Spleen (tissue), 11 donors: ENCODE measurements at regions not wholly inside any gene's neighbourhood (a gene's known extent, or its start where the extent isn't known, plus 50 kb on each side); places are given as distances from the start of the nearest gene placed in this dataset.

Experiments
- DNase-seq: peaks from one replicate; pipeline ENCODE4 v3.0.0-alpha.2; 2020
- H3K27ac ChIP-seq, 8 donors: fragments of 200-600 bp; sonication (generic) in 7 of 8; 1 replicate in 4 of 8; 2 replicates in 4 of 8; pipeline versions ENCODE4 v1.5.0 to v1.8.0; 2016 to 2021; ENCODE audit warnings: inconsistent platforms in 4 of 8, mild to moderate bottlenecking in 4 of 8, moderate library complexity in 1 of 8
- H3K27me3 ChIP-seq, 7 donors: fragments of 200-600 bp; sonication (generic) in 6 of 7; replicated peaks in 1 of 7; 1 replicate in 4 of 7; 2 replicates in 3 of 7; pipeline versions ENCODE4 v1.5.0 to v1.8.0; 2016 to 2021; ENCODE audit warnings: inconsistent platforms in 3 of 7, mild to moderate bottlenecking in 1 of 7
- H3K36me3 ChIP-seq, 6 donors: fragments of 200-600 bp; sonication (generic) in 5 of 6; 1 replicate in 4 of 6; 2 replicates in 2 of 6; pipeline versions ENCODE4 v1.5.0 to v1.8.0; 2016 to 2021; ENCODE audit warnings: inconsistent platforms in 2 of 6
- H3K4me1 ChIP-seq, 6 donors: fragments of 200-600 bp; sonication (generic) in 5 of 6; 1 replicate in 3 of 6; 2 replicates in 3 of 6; pipeline versions ENCODE4 v1.5.0 to v1.8.0; 2016 to 2021; ENCODE audit warnings: inconsistent platforms in 3 of 6
- H3K4me3 ChIP-seq, 8 donors: fragments of 200-600 bp; sonication (generic) in 7 of 8; 1 replicate in 4 of 8; 2 replicates in 4 of 8; pipeline versions ENCODE4 v1.5.0 to v1.8.0; 2016 to 2021; ENCODE audit warnings: inconsistent platforms in 4 of 8, mild to moderate bottlenecking in 4 of 8, moderate library complexity in 2 of 8
- H3K9me3 ChIP-seq, 8 donors: fragments of 200-600 bp; sonication (generic) in 7 of 8; 1 replicate in 4 of 8; 2 replicates in 4 of 8; pipeline versions ENCODE4 v1.5.0 to v1.8.0; 2016 to 2021; ENCODE audit warnings: inconsistent platforms in 4 of 8
- POLR2A ChIP-seq, 3 donors: fragments of 450-650 bp; IDR thresholded peaks; one replicate each; pipeline ENCODE4 v1.5.1; 2017; ENCODE audit warnings: antibody characterized with exemption in 3 of 3, mild to moderate bottlenecking in 1 of 3
- POLR2AphosphoS5 ChIP-seq, 3 donors: sonication (generic); formaldehyde crosslinking; IDR thresholded peaks; one replicate each; pipeline ENCODE4 v1.5.1; 2017; ENCODE audit warnings: antibody characterized with exemption in 3 of 3
- WGBS, 5 donors: extraction: QIAGEN DNeasy Blood & Tissue Kit in 3 of 5; methylation state at CpG; one replicate each; pipeline versions ENCODE4 v1.1.5 to v1.1.7; 2013 to 2018; 5-methylcytosine and 5-hydroxymethylcytosine counted together
- intact Hi-C: fragments of 100-400 bp; cut with DNase I; formaldehyde crosslinking; loops from one replicate; pipeline ENCODE4 v1.15.0; 2023; ENCODE audit warnings: low total_unique reads
- TF ChIP-seq, protein P1 (sequence below), 11 experiments: fragments of 200-600 bp in 7 of 11; fragments of 450-650 bp in 4 of 11; sonication (generic) in 4 of 11; IDR thresholded peaks in 8 of 11; conservative IDR thresholded peaks in 3 of 11; 1 replicate in 7 of 11; 2 replicates in 4 of 11; pipeline versions ENCODE4 v1.4.0 to v1.8.0; 2016 to 2021; ENCODE audit warnings: antibody characterized with exemption in 11 of 11, inconsistent platforms in 4 of 11, mild to moderate bottlenecking in 1 of 11
- donor health status: healthy with polysubstance abuse.
- donor health status: DM: no; HTN: no; CAD: no; lungs with moderate emphysema.
- donor health status: DM: no; HTN: no; CAD: no.
- donor health status: Bipolar disorder and iron deficiency.
- donor health status: healthy.
- donor health status: DM: no; HTN: no; CAD: no.
- donor health status: DM: yes; HTN: yes; CAD: no.

GRCh38 chr2:13003500-13003899 is 286.8 kb downstream of the TRIB2 start:
- no peaks in the 10 kb centered on the region for H3K9me3 ChIP-seq
- peaks cover 0 to 43% (median 9%) of the 10 kb centered on the region in 6 donors for H3K4me1 ChIP-seq
- WGBS, 5 donors: 76 to 85% (median 79%) methylated on average over 2 of the region's 2 CpGs
- H3K27ac ChIP-seq: no peak overlapping the region
- H3K4me3 ChIP-seq: no peak overlapping the region
- no peaks in the 10 kb centered on the region for H3K36me3 ChIP-seq
- TF ChIP-seq POLR2A (IDR thresholded peaks at IDR 0.05): no peak
- TF ChIP-seq, protein P1, sequence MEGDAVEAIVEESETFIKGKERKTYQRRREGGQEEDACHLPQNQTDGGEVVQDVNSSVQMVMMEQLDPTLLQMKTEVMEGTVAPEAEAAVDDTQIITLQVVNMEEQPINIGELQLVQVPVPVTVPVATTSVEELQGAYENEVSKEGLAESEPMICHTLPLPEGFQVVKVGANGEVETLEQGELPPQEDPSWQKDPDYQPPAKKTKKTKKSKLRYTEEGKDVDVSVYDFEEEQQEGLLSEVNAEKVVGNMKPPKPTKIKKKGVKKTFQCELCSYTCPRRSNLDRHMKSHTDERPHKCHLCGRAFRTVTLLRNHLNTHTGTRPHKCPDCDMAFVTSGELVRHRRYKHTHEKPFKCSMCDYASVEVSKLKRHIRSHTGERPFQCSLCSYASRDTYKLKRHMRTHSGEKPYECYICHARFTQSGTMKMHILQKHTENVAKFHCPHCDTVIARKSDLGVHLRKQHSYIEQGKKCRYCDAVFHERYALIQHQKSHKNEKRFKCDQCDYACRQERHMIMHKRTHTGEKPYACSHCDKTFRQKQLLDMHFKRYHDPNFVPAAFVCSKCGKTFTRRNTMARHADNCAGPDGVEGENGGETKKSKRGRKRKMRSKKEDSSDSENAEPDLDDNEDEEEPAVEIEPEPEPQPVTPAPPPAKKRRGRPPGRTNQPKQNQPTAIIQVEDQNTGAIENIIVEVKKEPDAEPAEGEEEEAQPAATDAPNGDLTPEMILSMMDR (IDR thresholded peaks at IDR 0.05 in 8 of 11, conservative IDR thresholded peaks at IDR 0.05 in 3 of 11): no peak
- TF ChIP-seq POLR2AphosphoS5 (IDR thresholded peaks at IDR 0.05): no peak
- peaks cover 0 to 7% (median 0%) of the 10 kb centered on the region in 7 donors for H3K27me3 ChIP-seq
- intact Hi-C loops: no loop called here
- DNase-seq: no peak

- Histone ChIP-seq H3K4me3 (no peak overlapping the region), H3K4me1 (peaks cover 0 to 43% (median 9%) of the 10 kb centered on the region in 6 donors)
- intact Hi-C loops: loop anchor here (5.0 kb wide), 1 partner anchor 283 kb away; no protein-coding TSS in a partner anchor
Measured at GRCh38 chr2:13005048-13005447, 288.3 kb downstream of the TRIB2 start.

GRCh38 chr2:13005761-13006335 is 289.1 kb downstream of the TRIB2 start:
- peak overlapping the region in 7 of 8 donors; percentile 25 to 72 (median 56) for H3K27ac ChIP-seq
- H3K4me3 ChIP-seq: peak overlapping the region in 2 of 8 donors; percentile 9 to 48
- no peak for TF ChIP-seq POLR2A (IDR thresholded peaks at IDR 0.05)
- TF ChIP-seq, protein P1 (IDR thresholded peaks at IDR 0.05 in 8 of 11, conservative IDR thresholded peaks at IDR 0.05 in 3 of 11): peak in 1 of 11 experiments; percentile 15
- 55 to 72% (median 60%) methylated on average over 7 of the region's 7 CpGs for whole genome bisulfite sequencing, 5 donors
- intact Hi-C loops: loop anchor here (2.0 to 5.0 kb wide), 2 partner anchors 284 to 1175 kb away; no protein-coding TSS in a partner anchor
- H3K27me3 ChIP-seq: peaks cover 0 to 7% (median 0%) of the 10 kb centered on the region in 7 donors
- peaks cover 0 to 38% (median 9%) of the 10 kb centered on the region in 6 donors for H3K4me1 ChIP-seq
- no peaks in the 10 kb centered on the region for H3K36me3 ChIP-seq
- no peak for DNase-seq
- H3K9me3 ChIP-seq: no peaks in the 10 kb centered on the region

More at GRCh38 chr2:13005048-13005447, 288.3 kb downstream of the TRIB2 start:
- Histone ChIP-seq H3K36me3 (no peaks in the 10 kb centered on the region), H3K27ac (peak overlapping the region in 4 of 8 donors; percentile 46 to 72 (median 64)), H3K27me3 (peaks cover 0 to 7% (median 0%) of the 10 kb centered on the region in 7 donors), H3K9me3 (no peaks in the 10 kb centered on the region)
- TF ChIP-seq, protein P1 (IDR thresholded peaks at IDR 0.05 in 8 of 11, conservative IDR thresholded peaks at IDR 0.05 in 3 of 11): no peak
- TF ChIP-seq POLR2AphosphoS5 (IDR thresholded peaks at IDR 0.05) (no peak), POLR2A (IDR thresholded peaks at IDR 0.05) (no peak)
- 49 to 72% (median 60%) methylated on average over 2 of the region's 2 CpGs for WGBS, 5 donors
- no peak for DNase-seq

- H3K4me3 ChIP-seq: peak overlapping the region in 2 of 8 donors; percentile 9 to 48
- H3K4me1 ChIP-seq: peaks cover 0 to 32% (median 9%) of the 10 kb centered on the region in 6 donors
- TF ChIP-seq POLR2AphosphoS5 (IDR thresholded peaks at IDR 0.05) (no peak), POLR2A (IDR thresholded peaks at IDR 0.05) (no peak)
- TF ChIP-seq, protein P1 (IDR thresholded peaks at IDR 0.05 in 8 of 11, conservative IDR thresholded peaks at IDR 0.05 in 3 of 11): no peak
- no peaks in the 10 kb centered on the region for H3K9me3 ChIP-seq
- no peak for DNase-seq
- WGBS, 5 donors: 61 to 86% (median 67%) methylated on average over 4 of the region's 4 CpGs
- no peaks in the 10 kb centered on the region for H3K36me3 ChIP-seq
- peak overlapping the region in 7 of 8 donors; percentile 25 to 72 (median 56) for H3K27ac ChIP-seq
- peaks cover 0 to 7% (median 0%) of the 10 kb centered on the region in 7 donors for H3K27me3 ChIP-seq
- intact Hi-C loops: loop anchor here (2.0 to 5.0 kb wide), 2 partner anchors 284 to 1176 kb away; no protein-coding TSS in a partner anchor
Measured at GRCh38 chr2:13006426-13006825, 289.7 kb downstream of the TRIB2 start.
